ENCODE measurements at regions not wholly inside any gene's neighbourhood (a gene's known extent, or its start where the extent isn't known, plus 50 kb on each side); places are given as distances from the start of the nearest gene placed in this dataset.
"Not testable (repeated sequence)": the region's sequence is repeated elsewhere in the genome, so short reads cannot be mapped to it uniquely, and the experiment has no call there.

GRCh38 chr17:20775331-20775730 is 195.8 kb downstream of the CDRT15L2 start:
- peaks cover 0 to 8% (median 0%) of the 10 kb centered on the region in 4 donors for H3K27me3 ChIP-seq
- no peaks in the 10 kb centered on the region for H3K4me1 ChIP-seq
- DNase-seq (ENCODE audit: extremely low spot score), result no peak
- TF ChIP-seq EP300 (IDR thresholded peaks at IDR 0.05), result no peak
- no peak for TF ChIP-seq POLR2A (IDR thresholded peaks at IDR 0.05; ENCODE audit: low read depth)
- no peak for TF ChIP-seq POLR2AphosphoS5 (IDR thresholded peaks at IDR 0.05)
- no peak for TF ChIP-seq CTCF (IDR thresholded peaks at IDR 0.05)
- H3K4me3 ChIP-seq, result no peak overlapping the region
- no peaks in the 10 kb centered on the region for H3K9me3 ChIP-seq
- no peak overlapping the region for H3K27ac ChIP-seq (replicated peaks in 1 of 4)
- intact Hi-C loops (cut with DNase I), result no loop called here
- 95% methylated on average over 19 of the region's 19 CpGs for WGBS
- H3K36me3 ChIP-seq, result no peaks in the 10 kb centered on the region

DNA sequence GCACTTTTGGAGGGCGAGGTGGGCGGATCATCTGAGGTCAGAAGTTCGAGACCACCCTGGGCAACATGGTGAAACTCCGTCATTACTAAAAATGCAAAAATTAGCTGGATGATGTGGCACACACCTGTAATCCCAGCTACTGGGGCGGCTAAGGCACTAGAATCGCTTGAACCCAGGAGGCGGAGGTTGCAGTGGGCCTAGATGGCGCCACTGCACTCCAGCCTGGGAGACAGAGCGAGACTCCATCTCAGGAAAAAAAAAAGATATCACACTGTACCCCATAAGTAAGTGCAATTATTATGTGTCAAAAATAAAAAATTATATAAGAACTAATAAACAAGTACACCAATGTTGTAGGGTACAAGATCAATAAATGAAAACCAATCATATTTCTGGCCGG is 200.0 kb downstream of the CDRT15L2 start:
- intact Hi-C loops (cut with DNase I), result no loop called here
- Histone ChIP-seq H3K4me3 (no peak overlapping the region), H3K36me3 (no peaks in the 10 kb centered on the region), H3K4me1 (no peaks in the 10 kb centered on the region), H3K27me3 (peaks cover 0 to 21% (median 2%) of the 10 kb centered on the region in 4 donors), H3K27ac (replicated peaks in 1 of 4) (no peak overlapping the region), H3K9me3 (no peaks in the 10 kb centered on the region)
- TF ChIP-seq EP300 (IDR thresholded peaks at IDR 0.05), result no peak
- no peak for TF ChIP-seq CTCF (IDR thresholded peaks at IDR 0.05)
- TF ChIP-seq POLR2AphosphoS5 (IDR thresholded peaks at IDR 0.05), result no peak
- 87% methylated on average over 10 of the region's 10 CpGs for WGBS
- DNase-seq (ENCODE audit: extremely low spot score), result no peak

- no peak for DNase-seq (ENCODE audit: extremely low spot score)
- intact Hi-C loops (cut with DNase I), result no loop called here
- Histone ChIP-seq H3K4me3 (no peak overlapping the region), H3K9me3 (no peaks in the 10 kb centered on the region), H3K27ac (replicated peaks in 1 of 4) (no peak overlapping the region), H3K27me3 (peaks cover 0 to 34% (median 4%) of the 10 kb centered on the region in 4 donors), H3K36me3 (no peaks in the 10 kb centered on the region), H3K4me1 (no peaks in the 10 kb centered on the region)
- WGBS, result 95% methylated on average over 2 of the region's 2 CpGs
- TF ChIP-seq POLR2AphosphoS5 (IDR thresholded peaks at IDR 0.05) (no peak), POLR2A (IDR thresholded peaks at IDR 0.05; ENCODE audit: low read depth) (no peak), CTCF (IDR thresholded peaks at IDR 0.05) (no peak), EP300 (IDR thresholded peaks at IDR 0.05) (no peak)
These were observed 201.7 kb downstream of the CDRT15L2 start for GRCh38 chr17:20781260-20781659.

GRCh38 chr17:20781869-20782268 is 202.3 kb downstream of the CDRT15L2 start:
- H3K4me1 ChIP-seq; H3K36me3 ChIP-seq; H3K27ac ChIP-seq (replicated peaks in 1 of 4); DNase-seq (ENCODE audit: extremely low spot score); intact Hi-C loops (cut with DNase I); H3K9me3 ChIP-seq; H3K4me3 ChIP-seq: not testable (repeated sequence)
- 97% methylated on average over 6 of the region's 6 CpGs for WGBS
- H3K27me3 ChIP-seq, result peaks cover 0 to 34% (median 4%) of the 10 kb centered on the region in 4 donors

GRCh38 chr17:20783091-20783490 is 203.6 kb downstream of the CDRT15L2 start:
- Histone ChIP-seq H3K4me3 (no peak overlapping the region), H3K27me3 (peaks cover 0 to 34% (median 4%) of the 10 kb centered on the region in 4 donors), H3K27ac (replicated peaks in 1 of 4) (no peak overlapping the region), H3K9me3 (no peaks in the 10 kb centered on the region), H3K36me3 (no peaks in the 10 kb centered on the region), H3K4me1 (no peaks in the 10 kb centered on the region)
- intact Hi-C loops (cut with DNase I), result no loop called here
- TF ChIP-seq POLR2A (IDR thresholded peaks at IDR 0.05; ENCODE audit: low read depth) (no peak), POLR2AphosphoS5 (IDR thresholded peaks at IDR 0.05) (no peak), EP300 (IDR thresholded peaks at IDR 0.05) (no peak), CTCF (IDR thresholded peaks at IDR 0.05) (no peak)
- WGBS, result 87% methylated on average over 3 of the region's 3 CpGs
- DNase-seq (ENCODE audit: extremely low spot score), result no peak

Measured in esophagus muscularis mucosa (tissue), 4 donors.